GM12891 (cell line): ENCODE measurements at regions not wholly inside any gene's neighbourhood (a gene's known extent, or its start where the extent isn't known, plus 50 kb on each side); places are given as distances from the start of the nearest gene placed in this dataset.

Source experiments
- POLR2A ChIP-seq: IDR thresholded peaks from 2 replicates; pipeline ENCODE4 v1.6.1; 2011; ENCODE audit warnings: low read depth, low read length, control low read depth
- POLR2AphosphoS5 ChIP-seq: IDR thresholded peaks from 2 replicates; pipeline ENCODE4 v1.6.1; 2011; ENCODE audit warnings: low read depth, low read length, control low read depth
- TAF1 ChIP-seq: IDR thresholded peaks from 2 replicates; pipeline ENCODE4 v1.6.1; 2011; ENCODE audit warnings: low read depth, low read length, control low read depth

DNA sequence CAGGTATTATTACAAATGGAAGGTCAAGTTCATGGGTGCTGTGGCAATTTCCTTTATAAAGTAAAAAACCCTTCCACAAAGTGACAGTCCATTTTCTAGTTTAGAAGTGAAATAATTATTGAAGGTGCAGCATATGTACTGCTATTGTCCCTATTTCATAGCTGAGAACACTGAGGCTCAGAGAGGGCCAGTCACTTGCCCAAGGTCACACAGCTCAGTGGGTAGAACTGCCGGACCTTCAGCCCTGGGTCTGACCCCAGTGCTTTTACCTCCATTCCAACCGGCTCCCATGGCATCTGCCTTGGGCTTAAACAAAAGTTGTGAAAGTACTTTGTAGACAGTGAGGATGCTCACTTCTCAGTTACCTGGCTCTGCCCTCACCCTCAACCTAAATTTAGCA, 150.6 kb upstream of the SMIM23 start:
- TF ChIP-seq TAF1 (no peak), POLR2AphosphoS5 (no peak), POLR2A (no peak)
